Neural progenitor cell (in vitro differentiated cells): ENCODE measurements at regions not wholly inside any gene's neighbourhood (a gene's known extent, or its start where the extent isn't known, plus 50 kb on each side); places are given as distances from the start of the nearest gene placed in this dataset.

Experiments used
- DNase-seq: peaks from one replicate; pipeline ENCODE4 v3.0.0-alpha.2; 2016; ENCODE audit warnings: low spot score
- H2AFZ ChIP-seq: fragments of 200-600 bp; sonication (generic); replicated peaks from 2 replicates; pipeline ENCODE4 v1.6.1; 2016; ENCODE audit warnings: antibody characterized with exemption
- H3F3A ChIP-seq: fragments of 200-600 bp; sonication (generic); 2 replicates; pipeline ENCODE4 v1.6.1; 2016; ENCODE audit warnings: antibody characterized with exemption, low read depth
- H3K27ac ChIP-seq: fragments of 200-600 bp; sonication (generic); 2 replicates; pipeline ENCODE4 v1.5.1; 2016; ENCODE audit warnings: mild to moderate bottlenecking
- H3K27me3 ChIP-seq: fragments of 200-600 bp; sonication (generic); 2 replicates; pipeline ENCODE4 v1.6.1; 2016; ENCODE audit warnings: mild to moderate bottlenecking, moderate library complexity
- H3K36me3 ChIP-seq: fragments of 200-600 bp; sonication (generic); 2 replicates; pipeline ENCODE4 v1.5.1; 2016
- H3K4me1 ChIP-seq: fragments of 200-600 bp; sonication (generic); 2 replicates; pipeline ENCODE4 v1.6.1; 2016; ENCODE audit warnings: mixed run types
- H3K4me2 ChIP-seq: fragments of 200-600 bp; sonication (generic); 2 replicates; pipeline ENCODE4 v1.6.1; 2016
- H3K4me3 ChIP-seq: fragments of 200-600 bp; sonication (generic); 2 replicates; pipeline ENCODE4 v1.5.1; 2016
- H3K79me2 ChIP-seq: fragments of 200-600 bp; sonication (generic); 2 replicates; pipeline ENCODE4 v1.6.1; 2016; ENCODE audit warnings: low read depth
- H3K9ac ChIP-seq: fragments of 200-600 bp; sonication (generic); 2 replicates; pipeline ENCODE4 v1.6.1; 2016
- H3K9me3 ChIP-seq: fragments of 200-600 bp; sonication (generic); 2 replicates; pipeline ENCODE4 v1.5.1; 2016; ENCODE audit warnings: low read depth
- H4K20me1 ChIP-seq: fragments of 200-600 bp; sonication (generic); 2 replicates; pipeline ENCODE4 v1.6.1; 2016; ENCODE audit warnings: low read depth
- H3K27ac Mint-ChIP-seq: 3 replicates; pipeline ENCODE4 v1.8.0; 2021; ENCODE audit warnings: mixed read lengths
- H3K27me3 Mint-ChIP-seq: 2 replicates; pipeline ENCODE4 v1.8.0; 2022; ENCODE audit warnings: low read depth, mild to moderate bottlenecking, inconsistent platforms, moderate library complexity, mixed read lengths; ENCODE audit not compliant: insufficient read depth
- H3K36me3 Mint-ChIP-seq: 3 replicates; pipeline ENCODE4 v1.8.0; 2021; ENCODE audit warnings: mixed read lengths
- H3K4me1 Mint-ChIP-seq: 3 replicates; pipeline ENCODE4 v1.8.0; 2021; ENCODE audit warnings: mixed read lengths
- H3K4me3 Mint-ChIP-seq: 3 replicates; pipeline ENCODE4 v1.8.0; 2021; ENCODE audit warnings: mild to moderate bottlenecking, moderate library complexity, mixed read lengths
- H3K9me3 Mint-ChIP-seq: 3 replicates; pipeline ENCODE4 v1.8.0; 2020; ENCODE audit warnings: mixed read lengths
- EZH2 ChIP-seq: fragments of 200-600 bp; sonication (generic); IDR thresholded peaks from 2 replicates; pipeline ENCODE4 v1.6.1; 2017; ENCODE audit warnings: antibody characterized with exemption, mild to moderate bottlenecking, moderate library complexity
- EZH2phosphoT487 ChIP-seq: fragments of 200-600 bp; sonication (generic); IDR thresholded peaks from 2 replicates; pipeline ENCODE4 v1.6.1; 2017; ENCODE audit warnings: antibody characterized with exemption
- TF ChIP-seq, protein P1 (sequence below): fragments of 200-600 bp; sonication (generic); IDR thresholded peaks from 2 replicates; pipeline ENCODE4 v1.5.1; 2017; ENCODE audit warnings: antibody characterized with exemption, mild to moderate bottlenecking

DNA sequence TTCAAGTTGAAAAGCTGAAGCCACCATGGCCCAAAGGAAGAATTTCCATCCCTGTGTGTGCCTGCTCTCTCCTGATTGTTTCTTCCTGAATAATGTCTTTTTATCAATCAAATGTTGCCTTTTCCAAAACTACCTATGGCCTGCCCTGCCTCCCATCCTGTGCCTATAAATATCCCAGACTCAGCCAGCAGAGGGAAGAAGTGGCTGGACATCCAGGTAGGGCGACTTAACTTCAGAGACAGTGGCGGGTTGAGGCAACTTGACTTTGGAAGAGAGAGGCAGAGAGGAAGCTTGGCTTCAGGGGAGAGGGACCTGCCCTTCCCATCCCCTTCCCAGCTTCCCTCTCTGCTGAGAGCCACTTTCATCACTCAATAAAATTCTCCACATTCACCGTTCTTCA lies 133.0 kb downstream of the LCA5 start:
- no peaks in the 10 kb centered on the region for H3K9me3 ChIP-seq
- Mint-ChIP-seq H3K4me3 (no peak overlapping the region), H3K9me3 (peaks cover 6% of the 10 kb centered on the region), H3K27ac (peak overlapping the region; percentile 93), H3K36me3 (no peaks in the 10 kb centered on the region), H3K4me1 (peaks cover 25% of the 10 kb centered on the region), H3K27me3 (peaks cover 8% of the 10 kb centered on the region)
- no peaks in the 10 kb centered on the region for H3K36me3 ChIP-seq
- no peaks in the 10 kb centered on the region for H3K27me3 ChIP-seq
- H3K4me2 ChIP-seq = peak overlapping the region; percentile 27
- TF ChIP-seq EZH2phosphoT487 = no peak
- TF ChIP-seq, protein P1, sequence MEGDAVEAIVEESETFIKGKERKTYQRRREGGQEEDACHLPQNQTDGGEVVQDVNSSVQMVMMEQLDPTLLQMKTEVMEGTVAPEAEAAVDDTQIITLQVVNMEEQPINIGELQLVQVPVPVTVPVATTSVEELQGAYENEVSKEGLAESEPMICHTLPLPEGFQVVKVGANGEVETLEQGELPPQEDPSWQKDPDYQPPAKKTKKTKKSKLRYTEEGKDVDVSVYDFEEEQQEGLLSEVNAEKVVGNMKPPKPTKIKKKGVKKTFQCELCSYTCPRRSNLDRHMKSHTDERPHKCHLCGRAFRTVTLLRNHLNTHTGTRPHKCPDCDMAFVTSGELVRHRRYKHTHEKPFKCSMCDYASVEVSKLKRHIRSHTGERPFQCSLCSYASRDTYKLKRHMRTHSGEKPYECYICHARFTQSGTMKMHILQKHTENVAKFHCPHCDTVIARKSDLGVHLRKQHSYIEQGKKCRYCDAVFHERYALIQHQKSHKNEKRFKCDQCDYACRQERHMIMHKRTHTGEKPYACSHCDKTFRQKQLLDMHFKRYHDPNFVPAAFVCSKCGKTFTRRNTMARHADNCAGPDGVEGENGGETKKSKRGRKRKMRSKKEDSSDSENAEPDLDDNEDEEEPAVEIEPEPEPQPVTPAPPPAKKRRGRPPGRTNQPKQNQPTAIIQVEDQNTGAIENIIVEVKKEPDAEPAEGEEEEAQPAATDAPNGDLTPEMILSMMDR = peak; percentile 24
- H3K27ac ChIP-seq = no peak overlapping the region
- DNase-seq = no peak
- peaks cover 38% of the 10 kb centered on the region for H3K4me1 ChIP-seq
- no peaks in the 10 kb centered on the region for H3K79me2 ChIP-seq
- no peaks in the 10 kb centered on the region for H4K20me1 ChIP-seq
- peaks cover 7% of the 10 kb centered on the region for H3F3A ChIP-seq
- no peak overlapping the region for H3K9ac ChIP-seq
- no peak overlapping the region for H2AFZ ChIP-seq
- no peak overlapping the region for H3K4me3 ChIP-seq

DNA sequence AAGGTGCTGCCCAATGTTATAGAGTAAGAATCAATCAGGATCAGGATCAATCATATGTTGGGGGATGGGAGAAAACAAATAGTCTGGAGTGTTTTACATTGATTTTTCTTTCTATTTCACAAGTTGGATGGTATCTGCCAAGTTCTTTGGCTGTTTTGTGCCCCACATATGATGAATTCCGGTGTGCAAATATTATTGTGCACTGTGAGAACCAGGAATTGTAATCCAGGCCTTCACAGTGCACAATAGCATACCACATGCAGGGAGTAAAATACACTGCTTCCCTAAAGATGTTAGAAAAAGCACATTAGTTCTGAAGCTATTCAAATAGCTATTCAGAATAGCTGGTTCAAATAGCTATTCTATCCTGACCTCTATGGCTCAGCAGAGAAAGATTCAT lies 133.7 kb downstream of the LCA5 start:
- H3K36me3 Mint-ChIP-seq = no peaks in the 10 kb centered on the region
- Histone ChIP-seq H3F3A (peaks cover 7% of the 10 kb centered on the region), H3K79me2 (no peaks in the 10 kb centered on the region), H3K36me3 (no peaks in the 10 kb centered on the region), H3K27me3 (no peaks in the 10 kb centered on the region), H3K27ac (no peak overlapping the region), H3K9me3 (no peaks in the 10 kb centered on the region), H3K9ac (no peak overlapping the region), H3K4me1 (peaks cover 39% of the 10 kb centered on the region), H4K20me1 (no peaks in the 10 kb centered on the region), H3K4me2 (no peak overlapping the region), H3K4me3 (no peak overlapping the region), H2AFZ (no peak overlapping the region)
- no peak for DNase-seq
- H3K4me1 Mint-ChIP-seq = peaks cover 25% of the 10 kb centered on the region
- H3K4me3 Mint-ChIP-seq = no peak overlapping the region
- peaks cover 6% of the 10 kb centered on the region for H3K9me3 Mint-ChIP-seq
- TF ChIP-seq EZH2phosphoT487 = no peak
- TF ChIP-seq EZH2 = no peak
- TF ChIP-seq, protein P1 = no peak
- H3K27me3 Mint-ChIP-seq = peaks cover 8% of the 10 kb centered on the region
- peak overlapping the region; percentile 42 for H3K27ac Mint-ChIP-seq

GRCh38 chr6:79403086-79403485 lies 134.1 kb downstream of the LCA5 start:
- Histone ChIP-seq H3K9ac (no peak overlapping the region), H3K4me3 (no peak overlapping the region), H3K27ac (no peak overlapping the region), H3K36me3 (no peaks in the 10 kb centered on the region), H3K4me1 (peaks cover 39% of the 10 kb centered on the region), H3K4me2 (no peak overlapping the region), H3K27me3 (no peaks in the 10 kb centered on the region), H3K79me2 (no peaks in the 10 kb centered on the region), H2AFZ (no peak overlapping the region), H3F3A (peaks cover 7% of the 10 kb centered on the region), H4K20me1 (no peaks in the 10 kb centered on the region), H3K9me3 (no peaks in the 10 kb centered on the region)
- no peaks in the 10 kb centered on the region for H3K36me3 Mint-ChIP-seq
- no peak overlapping the region for H3K4me3 Mint-ChIP-seq
- no peak for DNase-seq
- peaks cover 6% of the 10 kb centered on the region for H3K9me3 Mint-ChIP-seq
- peak overlapping the region; percentile 32 for H3K27ac Mint-ChIP-seq
- H3K27me3 Mint-ChIP-seq = peaks cover 12% of the 10 kb centered on the region
- TF ChIP-seq EZH2phosphoT487 (no peak), EZH2 (no peak)
- TF ChIP-seq, protein P1 = no peak
- peaks cover 25% of the 10 kb centered on the region for H3K4me1 Mint-ChIP-seq
